A673 (cell line): ENCODE measurements at regions not wholly inside any gene's neighbourhood (a gene's known extent, or its start where the extent isn't known, plus 50 kb on each side); places are given as distances from the start of the nearest gene placed in this dataset.

Experiments used
- BruUV-seq: library from RNA; stranded (reverse); fragments of 400-500 nt; replicated peaks from 2 replicates; lab custom pipeline; 2021; lab: Mats Ljungman, UMichigan
- CTCF ChIA-PET: fragments of 300-600 bp; sonication (Branson Sonifier 250); formaldehyde crosslinking; loops from one replicate; lab custom pipeline; 2022; ENCODE audit warnings: antibody characterized with exemption; lab: Charles Lee
- POLR2A ChIA-PET: fragments of 300-600 bp; sonication (Branson Sonifier 250); formaldehyde crosslinking; loops from one replicate; lab custom pipeline; 2022; ENCODE audit warnings: antibody characterized with exemption; ENCODE audit not compliant: low non-redundant PET; lab: Charles Lee
- DNase-seq: peaks from one replicate; pipeline ENCODE4 v3.0.0-alpha.2; 2015; ENCODE audit warnings: low spot score
- H3K27ac ChIP-seq: fragments of 200-600 bp; sonication (generic); 2 replicates; pipeline ENCODE4 v1.5.1; 2016; ENCODE audit warnings: mixed run types, low read depth, mild to moderate bottlenecking, mixed read lengths, antibody characterized with exemption, low read length; ENCODE audit not compliant: poor library complexity, severe bottlenecking
- H3K27me3 ChIP-seq: fragments of 200-600 bp; sonication (generic); replicated peaks from 2 replicates; pipeline ENCODE4 v1.6.1; 2017; ENCODE audit warnings: mixed run types, low read depth, mild to moderate bottlenecking, mixed read lengths, antibody characterized with exemption, low read length; ENCODE audit not compliant: insufficient read depth, poor library complexity
- H3K36me3 ChIP-seq: fragments of 200-600 bp; sonication (generic); 2 replicates; pipeline ENCODE4 v1.6.1; 2016; ENCODE audit warnings: mixed run types, mild to moderate bottlenecking, mixed read lengths, antibody characterized with exemption, low read length; ENCODE audit not compliant: insufficient read depth, poor library complexity, severe bottlenecking
- H3K4me1 ChIP-seq: fragments of 200-600 bp; sonication (generic); 2 replicates; pipeline ENCODE4 v1.6.1; 2017; ENCODE audit warnings: mixed run types, mild to moderate bottlenecking, mixed read lengths, antibody characterized with exemption, low read length; ENCODE audit not compliant: insufficient read depth, poor library complexity, severe bottlenecking
- H3K4me3 ChIP-seq: fragments of 200-600 bp; sonication (generic); 2 replicates; pipeline ENCODE4 v1.5.1; 2016; ENCODE audit warnings: low read depth, mixed run types, mild to moderate bottlenecking, mixed read lengths, low read length; ENCODE audit not compliant: poor library complexity, severe bottlenecking
- H3K9me3 ChIP-seq: fragments of 200-600 bp; sonication (generic); 2 replicates; pipeline ENCODE4 v1.6.1; 2016; ENCODE audit warnings: mixed run types, low read depth, mild to moderate bottlenecking, mixed read lengths, antibody characterized with exemption, low read length; ENCODE audit not compliant: poor library complexity, severe bottlenecking
- CTCF ChIP-seq: fragments of 300-800, 200-600 bp; sonication (generic); conservative IDR thresholded peaks from 2 replicates; pipeline ENCODE4 v1.5.1; 2017; ENCODE audit warnings: low read depth, mild to moderate bottlenecking, antibody characterized with exemption, low read length, moderate library complexity, mixed read lengths
- EZH2 ChIP-seq: fragments of 200-600 bp; sonication (generic); IDR thresholded peaks from 2 replicates; pipeline ENCODE4 v1.6.1; 2017; ENCODE audit warnings: borderline replicate concordance, low read depth, mild to moderate bottlenecking, mixed read lengths, antibody characterized with exemption, low read length; ENCODE audit not compliant: poor library complexity, severe bottlenecking
- intact Hi-C: fragments of 100-400 bp; cut with micrococcal nuclease; formaldehyde crosslinking; loops from one replicate; pipeline ENCODE4 v1.10.0; 2022; ENCODE audit not compliant: unreplicated experiment

DNA sequence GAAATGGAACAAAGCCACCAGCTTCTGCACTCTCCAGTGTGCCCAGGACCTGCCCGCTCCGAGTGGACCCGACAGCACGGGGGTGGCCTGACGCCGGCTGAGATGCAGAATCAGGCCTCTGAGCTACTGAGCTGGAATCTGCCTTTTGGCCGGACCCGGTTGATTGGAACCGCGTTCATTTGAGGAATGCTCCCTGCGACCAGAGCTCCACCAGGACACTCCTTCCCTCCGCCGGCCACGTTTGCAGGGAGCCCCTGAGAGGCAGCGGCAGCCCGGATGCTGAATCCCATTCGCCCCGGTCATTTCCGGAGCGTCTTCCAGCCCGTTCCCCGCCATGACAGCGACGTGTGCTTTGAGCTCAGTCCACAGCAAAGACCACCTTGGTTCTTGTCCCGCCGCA is 392.7 kb downstream of the THBS2 start:
- BruUV-seq: no TSS peak
- CTCF ChIA-PET: no interaction called here
- intact Hi-C loops: no loop called here
- H3K27me3 ChIP-seq: no peaks in the 10 kb centered on the region
- no peaks in the 10 kb centered on the region for H3K36me3 ChIP-seq
- H3K4me3 ChIP-seq: no peak overlapping the region
- H3K4me1 ChIP-seq: no peaks in the 10 kb centered on the region
- no peak for DNase-seq
- POLR2A ChIA-PET: no interaction called here
- H3K9me3 ChIP-seq: no peaks in the 10 kb centered on the region
- H3K27ac ChIP-seq: no peak overlapping the region
- TF ChIP-seq EZH2 (no peak), CTCF (no peak)

DNA sequence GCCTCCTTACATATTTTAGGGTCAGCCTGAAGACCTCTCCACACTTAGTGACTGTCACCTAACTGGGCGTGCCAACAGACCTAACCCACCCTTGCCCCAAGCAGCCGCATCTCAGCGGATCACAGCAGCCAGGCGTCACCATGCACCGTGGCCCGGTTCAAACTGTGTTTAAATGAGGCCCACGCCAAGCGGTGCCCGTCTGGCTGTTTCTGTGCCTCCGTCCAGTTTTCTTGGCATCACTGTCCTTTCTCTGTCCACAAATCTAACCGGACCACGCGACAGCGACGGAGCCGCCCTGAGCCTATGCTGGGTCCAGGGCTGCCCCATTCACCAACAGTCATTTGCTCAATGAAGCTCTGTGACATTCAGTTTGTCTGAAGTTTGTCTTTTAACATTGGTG is 393.3 kb downstream of the THBS2 start:
- TF ChIP-seq CTCF (no peak), EZH2 (no peak)
- CTCF ChIA-PET: no interaction called here
- Histone ChIP-seq H3K9me3 (no peaks in the 10 kb centered on the region), H3K4me1 (no peaks in the 10 kb centered on the region), H3K4me3 (no peak overlapping the region), H3K27ac (no peak overlapping the region), H3K27me3 (no peaks in the 10 kb centered on the region), H3K36me3 (no peaks in the 10 kb centered on the region)
- POLR2A ChIA-PET: no interaction called here
- BruUV-seq: no TSS peak
- no peak for DNase-seq
- intact Hi-C loops: no loop called here

DNA sequence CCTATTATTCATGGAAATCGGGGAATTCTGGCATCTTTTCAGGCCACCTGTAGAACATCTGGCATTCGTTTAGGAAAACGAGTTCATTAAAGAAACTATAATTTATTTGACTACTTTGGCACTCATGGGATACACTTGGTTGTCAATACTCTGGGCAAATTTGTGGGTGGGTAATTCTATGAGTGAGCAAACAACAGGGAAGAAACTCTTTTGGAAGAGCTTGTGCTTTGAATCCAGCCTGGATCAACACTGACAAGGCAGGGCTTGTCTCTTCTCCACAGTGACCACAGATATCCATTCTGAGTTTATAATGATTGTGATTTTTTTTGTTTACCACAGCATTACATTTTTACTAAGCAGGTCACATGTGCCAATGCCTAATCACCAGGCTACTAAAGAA is 394.7 kb downstream of the THBS2 start:
- Histone ChIP-seq H3K27me3 (no peaks in the 10 kb centered on the region), H3K36me3 (no peaks in the 10 kb centered on the region), H3K4me1 (no peaks in the 10 kb centered on the region), H3K9me3 (no peaks in the 10 kb centered on the region), H3K27ac (no peak overlapping the region), H3K4me3 (no peak overlapping the region)
- TF ChIP-seq CTCF (no peak), EZH2 (no peak)
- intact Hi-C loops: no loop called here
- CTCF ChIA-PET: no interaction called here
- DNase-seq: no peak
- POLR2A ChIA-PET: no interaction called here
- BruUV-seq: no TSS peak
